ENCODE measurements at regions not wholly inside any gene's neighbourhood (a gene's known extent, or its start where the extent isn't known, plus 50 kb on each side); places are given as distances from the start of the nearest gene placed in this dataset.

- no peak for DNase-seq (ENCODE audit: low spot score)
- 0 out of 2 replicates have a peak, but pooled peaks cover 3% of the 10 kb centered on the region for H3K4me1 Mint-ChIP-seq
- ATAC-seq = no peak
- CTCF ChIA-PET = no interaction called here
- H3K4me3 Mint-ChIP-seq = no peak overlapping the region
- peaks cover 26% of the 10 kb centered on the region for H3K9me3 Mint-ChIP-seq
- H3K27ac Mint-ChIP-seq = no peak overlapping the region
- peaks cover 5% of the 10 kb centered on the region for H3K36me3 Mint-ChIP-seq
- TF ChIP-seq ARID4B (CRISPR knock-in tag; IDR thresholded peaks at IDR 0.05; ENCODE audit: borderline replicate concordance) (no peak), ERG (CRISPR knock-in tag; IDR thresholded peaks at IDR 0.05) (no peak), ZNF219 (CRISPR knock-in tag; IDR thresholded peaks at IDR 0.05; ENCODE audit: borderline replicate concordance) (no peak), STAT6 (CRISPR knock-in tag; conservative IDR thresholded peaks at IDR 0.05; ENCODE audit: low read depth) (no peak), ZNF396 (CRISPR knock-in tag; IDR thresholded peaks at IDR 0.05; ENCODE audit: borderline replicate concordance) (no peak), GABPB1 (CRISPR knock-in tag; IDR thresholded peaks at IDR 0.05) (no peak), PRDM15 (CRISPR knock-in tag; IDR thresholded peaks at IDR 0.05) (no peak), E2F1 (CRISPR knock-in tag; IDR thresholded peaks at IDR 0.05) (no peak), USF2 (CRISPR knock-in tag; IDR thresholded peaks at IDR 0.05) (no peak), FOXK1 (CRISPR knock-in tag; IDR thresholded peaks at IDR 0.05) (no peak), ZNF423 (CRISPR knock-in tag; IDR thresholded peaks at IDR 0.05) (no peak), USF1 (CRISPR knock-in tag; IDR thresholded peaks at IDR 0.05) (no peak)
- no peaks in the 10 kb centered on the region for H3K27me3 Mint-ChIP-seq (ENCODE audit: low read depth)
- POLR2A ChIA-PET = no interaction called here
Observed at GRCh38 chr5:13997514-13997913, 53.0 kb upstream of the DNAH5 start.

Measured in WTC11 (cell line).